ENCODE measurements at regions not wholly inside any gene's neighbourhood (a gene's known extent, or its start where the extent isn't known, plus 50 kb on each side); places are given as distances from the start of the nearest gene placed in this dataset.

GRCh38 chr4:155107059-155107458 is 101.4 kb upstream of the NPY2R start:
- Mint-ChIP-seq H3K27me3 (ENCODE audit: unreplicated experiment) (no peaks in the 10 kb centered on the region), H3K27ac (ENCODE audit: unreplicated experiment) (no peak overlapping the region), H3K4me1 (ENCODE audit: low read depth, unreplicated experiment) (no peaks in the 10 kb centered on the region), H3K4me3 (ENCODE audit: low read depth, unreplicated experiment) (no peak overlapping the region), H3K9me3 (ENCODE audit: low read depth, unreplicated experiment) (no peaks in the 10 kb centered on the region), H3K36me3 (ENCODE audit: insufficient read depth, unreplicated experiment) (no peaks in the 10 kb centered on the region)
- no peak for DNase-seq
- CTCF ChIA-PET: no interaction called here
- intact Hi-C loops (cut with micrococcal nuclease; ENCODE audit: unreplicated experiment): loop anchor here (5.0 kb wide), 1 partner anchor 670 kb away; no protein-coding TSS in a partner anchor
- TF ChIP-seq, protein P1, sequence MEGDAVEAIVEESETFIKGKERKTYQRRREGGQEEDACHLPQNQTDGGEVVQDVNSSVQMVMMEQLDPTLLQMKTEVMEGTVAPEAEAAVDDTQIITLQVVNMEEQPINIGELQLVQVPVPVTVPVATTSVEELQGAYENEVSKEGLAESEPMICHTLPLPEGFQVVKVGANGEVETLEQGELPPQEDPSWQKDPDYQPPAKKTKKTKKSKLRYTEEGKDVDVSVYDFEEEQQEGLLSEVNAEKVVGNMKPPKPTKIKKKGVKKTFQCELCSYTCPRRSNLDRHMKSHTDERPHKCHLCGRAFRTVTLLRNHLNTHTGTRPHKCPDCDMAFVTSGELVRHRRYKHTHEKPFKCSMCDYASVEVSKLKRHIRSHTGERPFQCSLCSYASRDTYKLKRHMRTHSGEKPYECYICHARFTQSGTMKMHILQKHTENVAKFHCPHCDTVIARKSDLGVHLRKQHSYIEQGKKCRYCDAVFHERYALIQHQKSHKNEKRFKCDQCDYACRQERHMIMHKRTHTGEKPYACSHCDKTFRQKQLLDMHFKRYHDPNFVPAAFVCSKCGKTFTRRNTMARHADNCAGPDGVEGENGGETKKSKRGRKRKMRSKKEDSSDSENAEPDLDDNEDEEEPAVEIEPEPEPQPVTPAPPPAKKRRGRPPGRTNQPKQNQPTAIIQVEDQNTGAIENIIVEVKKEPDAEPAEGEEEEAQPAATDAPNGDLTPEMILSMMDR (IDR thresholded peaks at IDR 0.05; ENCODE audit: unreplicated experiment): no peak
- BruUV-seq (replicated peaks): no TSS peak

GRCh38 chr4:155114790-155115189 is 93.6 kb upstream of the NPY2R start:
- intact Hi-C loops (cut with micrococcal nuclease; ENCODE audit: unreplicated experiment): no loop called here
- TF ChIP-seq, protein P1 (IDR thresholded peaks at IDR 0.05; ENCODE audit: unreplicated experiment): no peak
- H3K4me1 Mint-ChIP-seq (ENCODE audit: low read depth, unreplicated experiment): no peaks in the 10 kb centered on the region
- CTCF ChIA-PET: no interaction called here
- no peaks in the 10 kb centered on the region for H3K27me3 Mint-ChIP-seq (ENCODE audit: unreplicated experiment)
- H3K4me3 Mint-ChIP-seq (ENCODE audit: low read depth, unreplicated experiment): no peak overlapping the region
- H3K27ac Mint-ChIP-seq (ENCODE audit: unreplicated experiment): no peak overlapping the region
- no peaks in the 10 kb centered on the region for H3K36me3 Mint-ChIP-seq (ENCODE audit: insufficient read depth, unreplicated experiment)
- DNase-seq: no peak
- no TSS peak for BruUV-seq (replicated peaks)
- peaks cover 3% of the 10 kb centered on the region for H3K9me3 Mint-ChIP-seq (ENCODE audit: low read depth, unreplicated experiment)

GRCh38 chr4:155119006-155119405 is 89.4 kb upstream of the NPY2R start:
- Mint-ChIP-seq H3K4me1 (ENCODE audit: low read depth, unreplicated experiment) (no peaks in the 10 kb centered on the region), H3K4me3 (ENCODE audit: low read depth, unreplicated experiment) (no peak overlapping the region), H3K36me3 (ENCODE audit: insufficient read depth, unreplicated experiment) (no peaks in the 10 kb centered on the region), H3K9me3 (ENCODE audit: low read depth, unreplicated experiment) (peaks cover 5% of the 10 kb centered on the region), H3K27me3 (ENCODE audit: unreplicated experiment) (no peaks in the 10 kb centered on the region), H3K27ac (ENCODE audit: unreplicated experiment) (no peak overlapping the region)
- BruUV-seq (replicated peaks): no TSS peak
- TF ChIP-seq, protein P1 (IDR thresholded peaks at IDR 0.05; ENCODE audit: unreplicated experiment): no peak
- intact Hi-C loops (cut with micrococcal nuclease; ENCODE audit: unreplicated experiment): no loop called here
- no peak for DNase-seq
- CTCF ChIA-PET: no interaction called here

DNA sequence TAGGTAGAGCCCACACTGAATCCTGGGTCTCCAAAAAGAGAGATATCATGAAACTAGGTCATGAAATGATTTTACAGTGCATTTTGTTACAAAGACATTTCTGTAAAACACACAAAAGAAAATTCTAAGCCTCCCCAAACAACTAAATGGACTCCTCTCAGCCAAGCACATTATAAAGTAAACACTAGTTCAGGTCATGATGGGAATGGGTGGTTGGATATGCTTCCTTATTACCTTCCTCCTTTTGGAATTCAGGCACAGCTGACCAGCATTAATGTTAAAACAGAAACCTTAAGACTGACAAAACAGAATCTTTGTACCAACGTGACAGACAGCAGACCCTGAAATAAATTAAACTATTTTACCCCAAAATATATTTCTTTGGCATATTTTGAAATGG is 87.9 kb upstream of the NPY2R start:
- Mint-ChIP-seq H3K27ac (ENCODE audit: unreplicated experiment) (no peak overlapping the region), H3K9me3 (ENCODE audit: low read depth, unreplicated experiment) (peaks cover 2% of the 10 kb centered on the region), H3K27me3 (ENCODE audit: unreplicated experiment) (no peaks in the 10 kb centered on the region), H3K36me3 (ENCODE audit: insufficient read depth, unreplicated experiment) (no peaks in the 10 kb centered on the region), H3K4me3 (ENCODE audit: low read depth, unreplicated experiment) (no peak overlapping the region), H3K4me1 (ENCODE audit: low read depth, unreplicated experiment) (no peaks in the 10 kb centered on the region)
- DNase-seq: no peak
- no TSS peak for BruUV-seq (replicated peaks)
- CTCF ChIA-PET: no interaction called here
- TF ChIP-seq, protein P1 (IDR thresholded peaks at IDR 0.05; ENCODE audit: unreplicated experiment): no peak
- intact Hi-C loops (cut with micrococcal nuclease; ENCODE audit: unreplicated experiment): no loop called here

DNA sequence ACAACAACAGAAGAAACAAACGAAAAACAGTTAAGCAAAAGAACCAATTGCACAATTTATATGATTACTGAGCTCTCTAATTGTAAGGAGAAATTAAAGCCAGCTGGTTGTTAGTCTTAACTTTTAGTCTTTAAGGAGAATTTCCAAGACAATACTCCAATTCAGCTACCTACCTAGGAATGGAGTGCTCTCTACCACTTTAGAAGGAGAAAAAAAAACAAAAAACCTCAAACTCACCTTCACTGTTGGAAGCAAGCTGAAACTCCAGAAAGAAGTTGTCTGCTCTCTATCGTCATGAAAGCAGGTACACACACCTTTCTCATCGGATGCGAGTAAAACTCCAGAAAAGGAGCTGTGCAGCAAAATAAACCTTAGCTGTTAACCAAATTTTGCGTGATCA is 86.1 kb upstream of the NPY2R start:
- H3K27ac Mint-ChIP-seq (ENCODE audit: unreplicated experiment): no peak overlapping the region

More for the DNA sequence above, 86.1 kb upstream of the NPY2R start:
- CTCF ChIA-PET: no interaction called here
- Mint-ChIP-seq H3K9me3 (ENCODE audit: low read depth, unreplicated experiment) (peaks cover 4% of the 10 kb centered on the region), H3K36me3 (ENCODE audit: insufficient read depth, unreplicated experiment) (no peaks in the 10 kb centered on the region), H3K27me3 (ENCODE audit: unreplicated experiment) (no peaks in the 10 kb centered on the region), H3K4me1 (ENCODE audit: low read depth, unreplicated experiment) (no peaks in the 10 kb centered on the region), H3K4me3 (ENCODE audit: low read depth, unreplicated experiment) (no peak overlapping the region)
- BruUV-seq (replicated peaks): no TSS peak
- intact Hi-C loops (cut with micrococcal nuclease; ENCODE audit: unreplicated experiment): no loop called here
- TF ChIP-seq, protein P1 (IDR thresholded peaks at IDR 0.05; ENCODE audit: unreplicated experiment): no peak
- no peak for DNase-seq
